H1 (cell line): ENCODE measurements at regions not wholly inside any gene's neighbourhood (a gene's known extent, or its start where the extent isn't known, plus 50 kb on each side); places are given as distances from the start of the nearest gene placed in this dataset.

Experiments
- CTCF ChIA-PET: fragments of 300-600 bp; sonication (Branson Sonifier 250); formaldehyde crosslinking; loops from one replicate; lab custom pipeline; 2021; ENCODE audit not compliant: partially characterized antibody; lab: Charles Lee
- POLR2A ChIA-PET: fragments of 300-600 bp; sonication (Branson Sonifier 250); formaldehyde crosslinking; loops from one replicate; lab custom pipeline; 2021; ENCODE audit warnings: inconsistent platforms; ENCODE audit not compliant: partially characterized antibody; lab: Charles Lee
- DNase-seq, 2 experiments: peaks; one replicate each; pipeline versions ENCODE4 v3.0.0 to v3.0.0-alpha.2; 2010 to 2022; ENCODE audit warnings: low spot score in 2 of 2, low read depth in 1 of 2, mixed read lengths in 1 of 2
- FAIRE-seq: peaks from 2 replicates; lab custom pipeline; 2011; peaks lifted over from hg19 to GRCh38; lab: Jason Lieb, UNC
- H2AFZ ChIP-seq: 2 replicates; pipeline ENCODE4 v1.8.1; 2012; ENCODE audit warnings: low read length, inconsistent platforms
- H2AK5ac ChIP-seq: 2 replicates; pipeline ENCODE4 v1.6.1; 2013; ENCODE audit warnings: low read depth, low read length
- H2BK120ac ChIP-seq: replicated peaks from 2 replicates; pipeline ENCODE3; 2013; ENCODE audit warnings: low read depth, low read length, inconsistent platforms
- H2BK12ac ChIP-seq: 2 replicates; pipeline ENCODE4 v1.6.1; 2013; ENCODE audit warnings: low read depth, low read length
- H2BK15ac ChIP-seq: 2 replicates; pipeline ENCODE4 v1.6.1; 2013; ENCODE audit warnings: low read length
- H2BK20ac ChIP-seq: 2 replicates; pipeline ENCODE4 v1.6.1; 2013; ENCODE audit warnings: low read length
- H2BK5ac ChIP-seq: 2 replicates; pipeline ENCODE4 v1.6.1; 2013; ENCODE audit warnings: low read depth, low read length
- H3K14ac ChIP-seq: 2 replicates; pipeline ENCODE4 v1.6.1; 2013; ENCODE audit warnings: inconsistent platforms; ENCODE audit not compliant: insufficient read length
- H3K18ac ChIP-seq: 2 replicates; pipeline ENCODE4 v1.6.1; 2013; ENCODE audit warnings: low read length; ENCODE audit errors: extremely low read depth
- H3K23ac ChIP-seq: 2 replicates; pipeline ENCODE4 v1.6.1; 2013; ENCODE audit warnings: inconsistent platforms; ENCODE audit not compliant: insufficient read length
- H3K23me2 ChIP-seq: 2 replicates; pipeline ENCODE4 v1.6.1; 2013; ENCODE audit warnings: low read depth, low read length
- H3K27ac ChIP-seq: 2 replicates; pipeline ENCODE4 v1.6.1; 2011; ENCODE audit warnings: low read depth, low read length, inconsistent platforms
- H3K27me3 ChIP-seq, 4 experiments: replicated peaks in 1 of 4; 1 replicate in 1 of 4; 2 replicates in 3 of 4; pipeline versions ENCODE4 v1.6.1 to v1.8.1; 2011 to 2013; ENCODE audit warnings: low read length in 3 of 4, mild to moderate bottlenecking in 3 of 4, inconsistent platforms in 2 of 4, mixed read lengths in 2 of 4, moderate library complexity in 1 of 4; ENCODE audit not compliant: control insufficient read depth in 3 of 4, insufficient read depth in 3 of 4; ENCODE audit errors: extremely low read depth in 1 of 4
- H3K36me3 ChIP-seq, 4 experiments: 2 replicates each; pipeline versions ENCODE4 v1.6.1 to v1.8.1; 2011 to 2013; ENCODE audit warnings: mild to moderate bottlenecking in 4 of 4, low read length in 3 of 4, moderate library complexity in 2 of 4, control low read depth in 1 of 4, inconsistent platforms in 1 of 4; ENCODE audit not compliant: insufficient read depth in 4 of 4, control insufficient read depth in 2 of 4
- H3K4ac ChIP-seq: replicated peaks from 2 replicates; pipeline ENCODE3; 2013; ENCODE audit warnings: low read length, low read depth, mixed read lengths, inconsistent platforms; ENCODE audit not compliant: insufficient read length
- H3K4me1 ChIP-seq, 4 experiments: replicated peaks in 1 of 4; 1 replicate in 1 of 4; 2 replicates in 3 of 4; pipeline versions ENCODE4 v1.6.1 to v1.8.1; 2011 to 2013; ENCODE audit warnings: low read length in 3 of 4, inconsistent platforms in 2 of 4, mixed read lengths in 1 of 4; ENCODE audit not compliant: insufficient read depth in 4 of 4, control insufficient read depth in 3 of 4
- H3K4me2 ChIP-seq, 2 experiments: 2 replicates each; pipeline versions ENCODE4 v1.6.1 to v1.8.1; 2011 to 2013; ENCODE audit warnings: low read depth in 2 of 2, low read length in 2 of 2, control low read depth in 1 of 2, inconsistent platforms in 1 of 2, mild to moderate bottlenecking in 1 of 2; ENCODE audit not compliant: insufficient read depth in 1 of 2
- H3K4me3 ChIP-seq, 4 experiments: fragments of 200-600, 300-600 bp in 1 of 4; sonication (generic), shearing (Covaris generic), sonication (Bioruptor Twin) in 1 of 4; 2 replicates each; pipeline versions ENCODE4 v1.5.1 to v1.8.1; 2011 to 2016; ENCODE audit warnings: low read length in 4 of 4, low read depth in 3 of 4, control low read depth in 2 of 4, inconsistent platforms in 2 of 4, mild to moderate bottlenecking in 2 of 4, mixed read lengths in 1 of 4, moderate library complexity in 1 of 4; ENCODE audit not compliant: insufficient read depth in 2 of 4; ENCODE audit errors: extremely low read depth in 1 of 4
- H3K56ac ChIP-seq: replicated peaks from 2 replicates; pipeline ENCODE3; 2013; ENCODE audit warnings: low read depth, mild to moderate bottlenecking, mixed read lengths, low read length, inconsistent platforms; ENCODE audit not compliant: insufficient read length
- H3K79me1 ChIP-seq: 2 replicates; pipeline ENCODE4 v1.6.1; 2013; ENCODE audit warnings: low read depth, low read length, control low read depth
- H3K79me2 ChIP-seq, 2 experiments: 2 replicates each; pipeline versions ENCODE4 v1.6.1 to v1.8.1; 2012 to 2013; ENCODE audit warnings: low read length in 2 of 2, mild to moderate bottlenecking in 2 of 2, inconsistent platforms in 1 of 2; ENCODE audit not compliant: insufficient read depth in 2 of 2, control insufficient read depth in 1 of 2
- H3K9ac ChIP-seq, 4 experiments: replicated peaks in 1 of 4; 1 replicate in 1 of 4; 2 replicates in 3 of 4; pipeline versions ENCODE4 v1.6.1 to v1.8.1; 2011 to 2013; ENCODE audit warnings: low read depth in 3 of 4, low read length in 3 of 4, control low read depth in 2 of 4, mild to moderate bottlenecking in 2 of 4, moderate library complexity in 2 of 4, inconsistent platforms in 1 of 4; ENCODE audit errors: extremely low read depth in 1 of 4
- H3K9me3 ChIP-seq, 2 experiments: 2 replicates each; pipeline versions ENCODE4 v1.6.1 to v1.8.1; 2012 to 2013; ENCODE audit warnings: mild to moderate bottlenecking in 2 of 2, moderate library complexity in 2 of 2, control low read depth in 1 of 2, inconsistent platforms in 1 of 2, low read depth in 1 of 2, low read length in 1 of 2, mixed read lengths in 1 of 2; ENCODE audit not compliant: insufficient read depth in 2 of 2
- H4K20me1 ChIP-seq, 2 experiments: replicated peaks in 1 of 2; 2 replicates each; pipeline versions ENCODE3 to v1.8.1; 2011 to 2013; ENCODE audit warnings: inconsistent platforms in 2 of 2, low read length in 2 of 2, mild to moderate bottlenecking in 1 of 2; ENCODE audit not compliant: insufficient read depth in 2 of 2, control insufficient read depth in 1 of 2
- H4K5ac ChIP-seq: 2 replicates; pipeline ENCODE4 v1.6.1; 2013; ENCODE audit warnings: low read length, low read depth, mixed read lengths, inconsistent platforms; ENCODE audit not compliant: insufficient read length
- H4K8ac ChIP-seq: 2 replicates; pipeline ENCODE4 v1.8.0; 2013; ENCODE audit warnings: mild to moderate bottlenecking, moderate library complexity, low read length, inconsistent platforms; ENCODE audit not compliant: insufficient read depth; ENCODE audit errors: extremely low read depth
- H4K91ac ChIP-seq: replicated peaks from 2 replicates; pipeline ENCODE3; 2013; ENCODE audit warnings: low read length, mixed read lengths, inconsistent platforms; ENCODE audit not compliant: insufficient read length
- BRCA1 ChIP-seq: IDR thresholded peaks from 2 replicates; pipeline ENCODE4 v1.6.1; 2012; ENCODE audit warnings: low read depth, low read length, improper control_type of control experiment
- MAFK ChIP-seq: IDR thresholded peaks from 2 replicates; pipeline ENCODE4 v1.6.1; 2012; ENCODE audit warnings: low read depth, mild to moderate bottlenecking, improper control_type of control experiment, low read length
- SRF ChIP-seq: IDR thresholded peaks from 2 replicates; pipeline ENCODE4 v1.6.1; 2011; ENCODE audit warnings: mild to moderate bottlenecking, low read depth, low read length, moderate library complexity
- WGBS, 2 experiments: shearing (Covaris generic) in 1 of 2; methylation state at CpG; one replicate each; pipeline versions ENCODE4 v1.1.6 to v1.1.7; 2013 to 2015; ENCODE audit warnings: low lambda C conversion rate in 2 of 2, mixed read lengths in 2 of 2, inconsistent platforms in 1 of 2, low coverage in 1 of 2, missing lambda C conversion rate in 1 of 2; ENCODE audit not compliant: insufficient replicate concordance in 2 of 2, insufficient coverage in 1 of 2, insufficient read length in 1 of 2; ENCODE audit errors: extremely low coverage in 1 of 2, missing lambda C conversion rate in 1 of 2; 5-methylcytosine and 5-hydroxymethylcytosine counted together
- TF ChIP-seq, protein P1 (sequence below): IDR thresholded peaks from 2 replicates; pipeline ENCODE4 v1.6.1; 2012; ENCODE audit warnings: inconsistent platforms

DNA sequence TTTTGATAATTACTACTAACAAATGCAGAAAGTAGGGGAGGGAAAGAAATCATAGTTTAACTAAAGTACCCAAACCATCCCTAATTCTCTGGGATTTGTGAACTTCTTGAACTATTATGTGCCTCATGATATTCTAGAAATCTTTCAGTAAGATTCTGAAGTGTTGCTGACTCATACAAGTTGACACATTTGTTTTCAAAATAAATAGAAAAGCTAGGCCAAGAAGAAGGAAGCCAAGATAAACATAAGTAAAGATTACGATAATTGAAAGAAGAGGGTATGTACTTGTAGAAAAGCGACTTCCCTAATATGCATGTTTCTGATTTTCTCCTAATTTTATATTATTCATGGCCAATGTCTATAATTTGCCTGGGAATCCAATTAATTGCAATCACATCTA lies 140.7 kb downstream of the TMSB4Y start:
- Histone ChIP-seq H3K27ac (no peak overlapping the region), H2AK5ac (no peak overlapping the region), H3K4me1 (no peaks in the 10 kb centered on the region), H4K20me1 (no peaks in the 10 kb centered on the region), H3K9me3 (no peaks in the 10 kb centered on the region), H3K18ac (no peak overlapping the region), H2BK15ac (no peak overlapping the region), H3K4me2 (no peak overlapping the region), H2BK20ac (no peak overlapping the region), H3K79me2 (no peaks in the 10 kb centered on the region), H4K8ac (no peak overlapping the region), H3K23ac (no peak overlapping the region), H4K91ac (no peak overlapping the region), H2BK120ac (no peak overlapping the region), H3K9ac (no peak overlapping the region), H2AFZ (no peak overlapping the region), H3K36me3 (peaks cover 0 to 5% (median 2%) of the 10 kb centered on the region in 4 experiments; a peak in 2 of 8 replicates), H3K4ac (no peak overlapping the region), H2BK12ac (no peak overlapping the region), H3K27me3 (no peaks in the 10 kb centered on the region), H3K14ac (no peak overlapping the region), H4K5ac (no peak overlapping the region), H3K23me2 (no peaks in the 10 kb centered on the region), H3K79me1 (no peaks in the 10 kb centered on the region), H3K4me3 (no peak overlapping the region), H2BK5ac (no peak overlapping the region), H3K56ac (no peak overlapping the region)
- no peak for FAIRE-seq
- CTCF ChIA-PET = no interaction called here
- POLR2A ChIA-PET = no interaction called here
- DNase-seq = no peak
- TF ChIP-seq MAFK (no peak), BRCA1 (no peak), SRF (no peak)
- TF ChIP-seq, protein P1, sequence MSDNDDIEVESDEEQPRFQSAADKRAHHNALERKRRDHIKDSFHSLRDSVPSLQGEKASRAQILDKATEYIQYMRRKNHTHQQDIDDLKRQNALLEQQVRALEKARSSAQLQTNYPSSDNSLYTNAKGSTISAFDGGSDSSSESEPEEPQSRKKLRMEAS = no peak
- WGBS, 2 experiments = 100% methylated on average over 2 of the region's 2 CpGs; no CpG with 5 or more reads in 1 of the 2 experiments
